ENCODE measurements at regions not wholly inside any gene's neighbourhood (a gene's known extent, or its start where the extent isn't known, plus 50 kb on each side); places are given as distances from the start of the nearest gene placed in this dataset.

DNA sequence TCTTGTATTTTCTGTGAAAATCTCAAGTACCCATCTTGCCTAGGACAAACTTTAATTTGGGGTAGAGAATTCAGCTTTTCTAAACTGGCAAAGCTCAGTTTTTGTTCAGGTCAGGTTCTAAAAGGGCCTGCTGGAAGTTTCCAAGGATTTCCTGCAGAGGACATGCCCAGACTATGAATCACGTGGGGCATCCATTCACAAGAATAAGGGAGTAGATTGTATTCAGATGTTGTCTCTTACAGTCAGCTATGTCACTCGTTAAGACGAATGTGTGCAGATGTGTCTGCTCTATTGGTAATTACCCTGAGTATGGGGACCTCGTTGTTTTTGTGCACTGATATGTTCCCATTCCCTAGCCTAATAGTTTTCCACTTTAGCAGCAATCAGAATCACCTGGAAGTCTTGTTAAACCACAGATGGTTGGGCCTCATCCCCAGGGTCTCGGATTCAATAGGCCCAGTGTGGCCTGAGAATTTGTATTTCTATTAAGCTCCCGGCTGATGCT is 81.0 kb upstream of the ITPRID1 start:
- CTCF ChIA-PET, result interaction anchor here (1.5 kb wide), 1 partner anchor 11 kb away, joined by 5 read pairs; no protein-coding TSS in a partner anchor
- Mint-ChIP-seq H3K27ac (no peak overlapping the region), H3K36me3 (no peaks in the 10 kb centered on the region), H3K9me3 (no peaks in the 10 kb centered on the region), H3K4me1 (ENCODE audit: low read depth) (no peaks in the 10 kb centered on the region), H3K27me3 (no peaks in the 10 kb centered on the region), H3K4me3 (no peak overlapping the region)
- intact Hi-C loops (cut with micrococcal nuclease), result no loop called here
- POLR2A ChIA-PET, result no interaction called here
- no peak for DNase-seq

DNA sequence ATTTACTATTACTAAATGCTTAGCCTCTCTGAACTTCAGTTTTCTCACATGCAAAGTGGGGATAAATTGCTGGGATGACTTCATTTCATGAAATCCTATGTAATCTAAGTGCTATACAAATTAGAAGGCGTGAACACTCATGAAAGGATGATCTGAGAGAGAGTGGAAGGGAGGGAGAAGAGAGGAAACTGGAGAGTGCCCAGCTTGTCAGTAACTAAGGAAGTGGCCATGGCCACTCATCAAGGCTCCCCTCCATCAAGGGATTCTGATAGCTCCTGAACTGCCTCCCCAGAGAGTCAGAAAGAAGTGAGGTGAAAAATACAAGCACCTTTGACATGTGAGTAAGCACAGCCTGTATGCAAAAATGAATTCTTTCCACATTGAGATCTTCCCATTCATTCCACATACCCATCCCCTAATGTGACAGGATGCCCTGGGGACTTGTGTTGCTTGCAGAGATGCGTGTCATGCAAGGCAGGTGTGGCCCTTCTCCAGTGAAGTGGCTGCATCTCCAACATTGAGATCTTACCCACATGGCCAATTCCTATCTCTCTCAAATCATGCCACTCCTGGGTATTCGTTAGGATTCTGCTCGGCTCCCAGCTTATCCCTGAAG is 76.5 kb upstream of the ITPRID1 start:
- H3K9me3 Mint-ChIP-seq, result no peaks in the 10 kb centered on the region
- intact Hi-C loops (cut with micrococcal nuclease), result no loop called here
- H3K27me3 Mint-ChIP-seq, result no peaks in the 10 kb centered on the region
- POLR2A ChIA-PET, result no interaction called here
- no peak overlapping the region for H3K4me3 Mint-ChIP-seq
- DNase-seq, result no peak
- CTCF ChIA-PET, result no interaction called here
- no peaks in the 10 kb centered on the region for H3K4me1 Mint-ChIP-seq (ENCODE audit: low read depth)
- no peak overlapping the region for H3K27ac Mint-ChIP-seq
- no peaks in the 10 kb centered on the region for H3K36me3 Mint-ChIP-seq

DNA sequence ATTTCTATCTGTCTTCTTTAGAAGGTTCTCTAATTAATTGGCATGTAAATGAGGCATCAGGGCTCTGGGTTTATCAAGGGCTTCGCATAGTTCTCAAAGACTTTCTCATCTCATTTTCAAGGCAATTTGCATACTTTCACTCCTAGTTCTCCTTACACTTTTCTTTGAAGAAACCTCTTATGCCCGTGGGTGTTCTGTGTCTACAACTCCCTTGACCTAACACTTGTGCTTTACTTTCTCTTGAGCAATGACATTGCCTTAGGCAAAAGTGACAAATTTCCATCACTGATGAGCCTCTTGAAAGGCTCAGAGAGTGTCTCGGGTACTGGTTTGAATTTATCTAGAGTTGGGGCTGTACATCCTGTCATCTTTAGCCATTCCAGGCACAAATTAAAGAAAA is 74.7 kb upstream of the ITPRID1 start:
- Mint-ChIP-seq H3K4me1 (ENCODE audit: low read depth) (no peaks in the 10 kb centered on the region), H3K36me3 (no peaks in the 10 kb centered on the region), H3K4me3 (no peak overlapping the region), H3K27me3 (no peaks in the 10 kb centered on the region), H3K27ac (no peak overlapping the region), H3K9me3 (no peaks in the 10 kb centered on the region)
- ChIA-PET CTCF (no interaction called here), POLR2A (no interaction called here)
- no peak for DNase-seq
- intact Hi-C loops (cut with micrococcal nuclease), result no loop called here

DNA sequence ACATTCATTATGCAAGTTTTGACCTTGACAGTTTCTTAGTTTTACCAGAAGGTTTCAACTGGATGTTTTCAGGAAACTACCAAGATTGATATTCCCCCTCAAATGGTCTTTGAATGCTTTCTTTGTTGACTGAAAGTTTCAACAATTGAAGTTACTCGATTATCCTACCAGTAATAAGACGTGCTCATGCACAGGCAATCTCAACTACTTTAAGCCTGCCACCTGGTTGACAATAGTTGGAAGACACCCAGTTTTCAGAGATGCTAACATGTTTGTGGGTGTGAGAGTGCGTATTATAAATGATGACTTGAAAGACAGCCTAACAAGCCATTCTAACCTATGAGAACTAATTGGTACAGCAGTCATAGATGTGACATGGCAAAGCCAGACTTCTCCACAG is 73.4 kb upstream of the ITPRID1 start:
- DNase-seq, result no peak
- Mint-ChIP-seq H3K27me3 (no peaks in the 10 kb centered on the region), H3K36me3 (no peaks in the 10 kb centered on the region), H3K27ac (no peak overlapping the region), H3K9me3 (no peaks in the 10 kb centered on the region), H3K4me1 (ENCODE audit: low read depth) (no peaks in the 10 kb centered on the region), H3K4me3 (no peak overlapping the region)
- ChIA-PET CTCF (no interaction called here), POLR2A (no interaction called here)
- intact Hi-C loops (cut with micrococcal nuclease), result loop anchor here (5.0 to 10.0 kb wide), 2 partner anchors 47 to 194 kb away; no protein-coding TSS in a partner anchor

DNA sequence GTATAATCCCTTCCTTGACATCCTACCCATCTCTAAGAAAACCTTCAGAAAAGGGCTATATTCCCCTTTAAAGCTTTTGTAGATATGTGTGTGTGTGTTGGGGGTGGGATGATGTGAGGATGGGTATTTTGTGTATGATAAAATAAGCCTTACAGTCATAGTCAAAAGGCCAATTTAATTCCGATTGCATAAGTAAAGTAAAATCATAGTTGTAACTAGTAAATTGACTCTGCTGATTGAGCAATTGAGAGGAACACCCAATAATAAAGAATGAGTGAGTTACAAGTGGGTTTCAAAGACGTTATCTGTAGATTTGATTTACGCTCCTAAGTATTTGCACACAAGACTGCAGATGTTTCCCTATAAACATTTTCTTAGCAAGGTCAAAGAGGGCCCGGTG is 71.3 kb upstream of the ITPRID1 start:
- Mint-ChIP-seq H3K4me1 (ENCODE audit: low read depth) (no peaks in the 10 kb centered on the region), H3K36me3 (no peaks in the 10 kb centered on the region), H3K9me3 (peaks cover 3% of the 10 kb centered on the region), H3K27me3 (no peaks in the 10 kb centered on the region), H3K4me3 (no peak overlapping the region), H3K27ac (no peak overlapping the region)
- intact Hi-C loops (cut with micrococcal nuclease), result loop anchor here (1.0 to 10.0 kb wide), 3 partner anchors 45 to 294 kb away; no protein-coding TSS in a partner anchor
- no peak for DNase-seq
- ChIA-PET POLR2A (no interaction called here), CTCF (interaction anchor here (0.7 to 1.6 kb wide), 8 partner anchors 9 to 308 kb away, joined by 3 to 13 read pairs (median 5); no protein-coding TSS in a partner anchor)

DNA sequence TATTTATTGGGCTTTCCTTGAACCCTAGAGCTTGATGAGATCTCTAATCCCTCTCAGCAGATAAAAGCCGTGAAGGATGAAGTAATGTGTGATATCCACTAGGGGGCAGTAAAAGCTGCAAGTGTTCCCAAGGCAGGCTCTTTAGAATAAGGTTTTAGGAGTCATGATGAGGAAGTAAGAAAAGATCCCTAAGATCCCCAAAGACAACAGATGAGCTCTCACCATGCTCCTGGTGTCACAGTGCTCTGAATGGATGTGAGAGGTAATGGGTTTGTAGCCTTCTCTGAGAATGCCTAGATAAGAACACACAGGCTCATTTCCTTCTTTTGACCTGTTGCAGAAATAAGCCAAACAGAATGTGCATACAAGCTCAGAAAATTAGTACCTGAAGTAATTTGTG is 70.4 kb upstream of the ITPRID1 start:
- ChIA-PET POLR2A (no interaction called here), CTCF (interaction anchor here (0.7 to 1.6 kb wide), 11 partner anchors 9 to 460 kb away, joined by 3 to 13 read pairs (median 5); no protein-coding TSS in a partner anchor)
- Mint-ChIP-seq H3K27ac (no peak overlapping the region), H3K4me1 (ENCODE audit: low read depth) (no peaks in the 10 kb centered on the region), H3K4me3 (no peak overlapping the region), H3K36me3 (no peaks in the 10 kb centered on the region), H3K9me3 (peaks cover 3% of the 10 kb centered on the region), H3K27me3 (no peaks in the 10 kb centered on the region)
- DNase-seq, result no peak
- intact Hi-C loops (cut with micrococcal nuclease), result loop anchor here (1.0 to 10.0 kb wide), 3 partner anchors 44 to 293 kb away; no protein-coding TSS in a partner anchor

DNA sequence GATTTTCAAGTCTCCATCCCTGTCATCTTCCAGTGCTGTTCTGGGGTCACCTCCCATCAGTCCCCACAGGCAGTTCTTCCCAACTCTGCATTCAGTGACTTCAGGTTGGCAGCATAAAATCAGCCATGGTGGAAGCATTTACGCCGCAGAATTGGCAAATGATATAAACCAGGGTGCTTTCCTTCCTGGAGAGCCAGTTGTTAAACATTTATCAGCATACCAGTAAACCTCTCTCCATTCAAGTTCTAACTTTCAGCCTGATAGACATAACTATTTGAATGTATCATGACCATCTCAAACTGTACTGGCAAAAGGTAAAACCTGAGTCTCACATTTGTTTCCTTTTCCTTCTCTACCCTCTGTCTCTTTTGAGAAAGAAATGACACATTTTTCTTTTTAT is 69.7 kb upstream of the ITPRID1 start:
- ChIA-PET POLR2A (no interaction called here), CTCF (interaction anchor here (0.7 to 1.6 kb wide), 6 partner anchors 12 to 461 kb away, joined by 3 to 13 read pairs (median 4); no protein-coding TSS in a partner anchor)
- no peaks in the 10 kb centered on the region for H3K27me3 Mint-ChIP-seq
- no peak for DNase-seq
- intact Hi-C loops (cut with micrococcal nuclease), result loop anchor here (5.0 to 10.0 kb wide), 2 partner anchors 43 to 191 kb away; no protein-coding TSS in a partner anchor
- peaks cover 3% of the 10 kb centered on the region for H3K9me3 Mint-ChIP-seq
- no peaks in the 10 kb centered on the region for H3K36me3 Mint-ChIP-seq
- H3K4me1 Mint-ChIP-seq (ENCODE audit: low read depth), result no peaks in the 10 kb centered on the region
- no peak overlapping the region for H3K27ac Mint-ChIP-seq
- no peak overlapping the region for H3K4me3 Mint-ChIP-seq

DNA sequence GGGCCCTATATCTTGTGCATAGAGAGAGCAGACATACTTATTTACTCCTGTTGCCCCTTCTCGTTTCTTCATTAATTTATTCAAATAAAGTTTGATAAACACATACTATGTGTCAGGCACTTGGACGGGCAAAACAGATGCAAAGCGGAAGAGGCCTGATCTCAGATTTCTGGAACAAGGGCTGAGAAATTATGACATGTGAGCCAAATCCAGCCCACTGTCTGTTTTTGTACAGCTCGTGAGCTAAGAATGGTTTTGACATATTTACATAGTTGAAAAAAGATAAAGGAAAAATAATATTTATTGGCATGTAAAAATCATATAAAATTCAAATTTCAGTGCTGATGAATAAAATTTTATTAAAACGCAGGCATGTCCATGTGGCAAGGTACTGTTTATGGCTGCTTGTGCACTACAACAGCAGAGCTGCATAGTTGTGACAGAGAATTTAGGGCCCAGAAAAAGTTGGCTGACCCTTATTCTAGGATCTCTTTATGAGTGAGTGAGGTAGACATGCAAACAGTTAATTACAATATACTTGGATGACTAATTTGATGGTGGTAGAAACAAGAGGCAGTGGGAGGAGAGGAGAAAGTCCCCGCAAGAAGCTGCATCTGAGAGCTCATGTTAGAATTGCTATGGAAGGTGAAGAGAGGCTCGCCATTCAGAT is 68.1 kb upstream of the ITPRID1 start:
- intact Hi-C loops (cut with micrococcal nuclease), result loop anchor here (10.0 kb wide), 1 partner anchor 189 kb away; no protein-coding TSS in a partner anchor
- CTCF ChIA-PET, result interaction anchor here (1.0 kb wide), 1 partner anchor 28 kb away, joined by 3 read pairs; no protein-coding TSS in a partner anchor

DNA sequence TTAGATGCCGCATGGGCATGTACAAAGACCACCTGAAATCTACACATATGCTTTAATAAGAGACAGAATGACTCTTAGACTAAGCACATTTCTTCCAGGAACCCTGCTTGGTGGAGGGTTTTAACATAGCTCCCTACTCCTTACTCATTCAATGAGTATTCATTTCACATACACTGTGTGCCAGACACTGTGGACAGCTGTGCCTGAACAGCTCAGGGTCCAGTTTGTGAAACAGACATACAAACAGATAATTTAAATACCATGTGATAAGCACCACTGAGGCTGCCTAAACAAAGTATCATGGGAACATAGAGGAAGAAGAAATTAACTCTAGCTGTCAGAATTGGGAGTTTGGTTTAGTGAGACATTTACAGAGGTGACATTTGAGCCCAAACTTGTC is 65.2 kb upstream of the ITPRID1 start:
- POLR2A ChIA-PET, result no interaction called here
- H3K4me3 Mint-ChIP-seq, result no peak overlapping the region

More for the DNA sequence above, 68.1 kb upstream of the ITPRID1 start:
- H3K4me3 Mint-ChIP-seq, result no peak overlapping the region
- POLR2A ChIA-PET, result no interaction called here
- no peaks in the 10 kb centered on the region for H3K27me3 Mint-ChIP-seq
- H3K27ac Mint-ChIP-seq, result no peak overlapping the region
- H3K4me1 Mint-ChIP-seq (ENCODE audit: low read depth), result no peaks in the 10 kb centered on the region
- no peaks in the 10 kb centered on the region for H3K36me3 Mint-ChIP-seq
- no peak for DNase-seq
- H3K9me3 Mint-ChIP-seq, result peaks cover 3% of the 10 kb centered on the region

DNA sequence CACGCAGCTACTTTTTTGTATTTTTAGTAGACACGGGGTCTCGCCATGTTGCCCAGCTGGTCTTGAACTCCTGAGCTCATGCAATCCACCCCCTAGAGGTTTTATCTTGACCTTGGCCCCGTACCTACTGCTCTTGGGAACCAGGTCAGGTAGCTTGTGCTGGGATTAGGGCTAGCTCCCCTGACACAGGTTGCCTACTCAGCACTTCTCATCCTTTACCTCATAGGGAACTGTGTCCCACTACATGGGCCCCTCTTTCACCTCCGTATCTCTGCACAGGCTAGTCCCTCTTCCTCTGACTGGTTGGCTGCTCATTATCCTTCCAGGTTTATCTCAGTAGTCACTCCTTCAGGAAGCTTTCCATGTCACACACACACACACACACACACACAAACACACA is 58.0 kb upstream of the ITPRID1 start:
- H3K4me1 Mint-ChIP-seq (ENCODE audit: low read depth), result no peaks in the 10 kb centered on the region
- no peaks in the 10 kb centered on the region for H3K27me3 Mint-ChIP-seq
- no peaks in the 10 kb centered on the region for H3K36me3 Mint-ChIP-seq
- H3K4me3 Mint-ChIP-seq, result no peak overlapping the region
- ChIA-PET CTCF (interaction anchor here (3.0 kb wide), 1 partner anchor 12 kb away, joined by 13 read pairs; no protein-coding TSS in a partner anchor), POLR2A (no interaction called here)
- intact Hi-C loops (cut with micrococcal nuclease), result no loop called here
- H3K27ac Mint-ChIP-seq, result no peak overlapping the region
- no peak for DNase-seq
- no peaks in the 10 kb centered on the region for H3K9me3 Mint-ChIP-seq

More for the DNA sequence above, 65.2 kb upstream of the ITPRID1 start:
- H3K4me1 Mint-ChIP-seq (ENCODE audit: low read depth), result no peaks in the 10 kb centered on the region
- CTCF ChIA-PET, result no interaction called here
- H3K36me3 Mint-ChIP-seq, result no peaks in the 10 kb centered on the region
- intact Hi-C loops (cut with micrococcal nuclease), result loop anchor here (10.0 kb wide), 1 partner anchor 186 kb away; no protein-coding TSS in a partner anchor
- H3K27me3 Mint-ChIP-seq, result no peaks in the 10 kb centered on the region
- no peak for DNase-seq
- H3K9me3 Mint-ChIP-seq, result peaks cover 3% of the 10 kb centered on the region
- H3K27ac Mint-ChIP-seq, result no peak overlapping the region

DNA sequence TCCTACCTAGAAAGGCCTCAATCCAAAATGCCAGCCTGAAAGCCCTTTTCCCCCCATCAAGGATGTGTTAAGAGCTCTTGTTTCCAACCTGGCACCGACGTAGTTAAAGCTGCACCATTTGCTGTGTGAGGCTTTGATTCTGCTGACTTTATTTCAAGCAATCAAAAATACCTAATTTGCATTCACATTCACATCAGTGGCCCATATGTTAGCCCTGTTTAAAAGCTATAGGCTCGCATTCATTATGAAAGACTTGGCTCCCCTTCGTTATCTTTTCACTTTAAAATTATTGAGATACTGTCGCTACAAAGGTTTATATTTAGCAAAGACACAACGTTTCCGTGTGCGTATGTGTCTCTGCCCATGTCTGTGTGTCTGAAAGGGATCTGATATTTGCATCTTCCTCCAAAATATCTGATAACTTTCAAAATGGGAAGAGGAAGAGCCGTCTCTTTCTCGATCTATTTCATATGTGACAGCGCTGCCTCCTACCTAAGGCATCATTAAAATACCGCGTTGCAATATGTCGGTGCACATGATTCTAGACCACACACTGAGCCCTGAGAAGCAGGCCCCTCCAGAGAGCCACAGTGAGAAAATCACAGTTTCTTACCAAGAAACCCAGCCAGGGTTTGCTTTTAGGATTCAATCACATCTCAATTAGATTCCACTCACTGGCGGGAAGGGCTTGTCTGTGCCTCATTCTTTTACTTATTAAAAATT is 57.1 kb upstream of the ITPRID1 start:
- H3K9me3 Mint-ChIP-seq, result no peaks in the 10 kb centered on the region
- no peaks in the 10 kb centered on the region for H3K4me1 Mint-ChIP-seq (ENCODE audit: low read depth)
- no peaks in the 10 kb centered on the region for H3K27me3 Mint-ChIP-seq
- no peak for DNase-seq
- H3K4me3 Mint-ChIP-seq, result no peak overlapping the region
- H3K36me3 Mint-ChIP-seq, result no peaks in the 10 kb centered on the region
- no peak overlapping the region for H3K27ac Mint-ChIP-seq
- CTCF ChIA-PET, result interaction anchor here (3.0 kb wide), 1 partner anchor 13 kb away, joined by 13 read pairs; no protein-coding TSS in a partner anchor
- intact Hi-C loops (cut with micrococcal nuclease), result no loop called here
- POLR2A ChIA-PET, result no interaction called here

DNA sequence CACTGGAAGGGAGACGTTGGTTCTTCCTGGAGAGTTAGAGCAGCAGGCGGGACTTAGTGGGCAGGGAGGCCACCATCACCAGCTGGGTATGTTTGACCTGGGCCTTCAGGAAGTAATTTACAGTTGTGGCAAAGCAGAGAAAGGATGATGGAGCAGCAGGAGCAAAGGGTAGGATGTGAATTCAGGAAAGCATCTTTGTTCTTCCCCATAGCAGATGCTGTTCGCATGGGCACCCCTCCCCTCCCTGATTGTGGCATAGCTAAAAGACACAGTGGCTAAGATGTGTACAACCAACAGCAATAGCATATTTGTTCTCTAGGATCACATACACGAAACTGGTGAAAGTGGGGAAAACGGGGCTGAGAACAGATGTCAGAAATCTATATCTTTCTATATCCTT is 56.3 kb upstream of the ITPRID1 start:
- CTCF ChIA-PET, result interaction anchor here (3.0 kb wide), 1 partner anchor 14 kb away, joined by 13 read pairs; no protein-coding TSS in a partner anchor
- intact Hi-C loops (cut with micrococcal nuclease), result no loop called here
- POLR2A ChIA-PET, result no interaction called here

More for the DNA sequence above, 56.3 kb upstream of the ITPRID1 start:
- H3K9me3 Mint-ChIP-seq, result no peaks in the 10 kb centered on the region
- no peak for DNase-seq
- no peak overlapping the region for H3K4me3 Mint-ChIP-seq
- no peaks in the 10 kb centered on the region for H3K36me3 Mint-ChIP-seq
- H3K27ac Mint-ChIP-seq, result no peak overlapping the region
- H3K4me1 Mint-ChIP-seq (ENCODE audit: low read depth), result no peaks in the 10 kb centered on the region
- H3K27me3 Mint-ChIP-seq, result no peaks in the 10 kb centered on the region
